ENCODE measurements at regions not wholly inside any gene's neighbourhood (a gene's known extent, or its start where the extent isn't known, plus 50 kb on each side); places are given as distances from the start of the nearest gene placed in this dataset.

DNA sequence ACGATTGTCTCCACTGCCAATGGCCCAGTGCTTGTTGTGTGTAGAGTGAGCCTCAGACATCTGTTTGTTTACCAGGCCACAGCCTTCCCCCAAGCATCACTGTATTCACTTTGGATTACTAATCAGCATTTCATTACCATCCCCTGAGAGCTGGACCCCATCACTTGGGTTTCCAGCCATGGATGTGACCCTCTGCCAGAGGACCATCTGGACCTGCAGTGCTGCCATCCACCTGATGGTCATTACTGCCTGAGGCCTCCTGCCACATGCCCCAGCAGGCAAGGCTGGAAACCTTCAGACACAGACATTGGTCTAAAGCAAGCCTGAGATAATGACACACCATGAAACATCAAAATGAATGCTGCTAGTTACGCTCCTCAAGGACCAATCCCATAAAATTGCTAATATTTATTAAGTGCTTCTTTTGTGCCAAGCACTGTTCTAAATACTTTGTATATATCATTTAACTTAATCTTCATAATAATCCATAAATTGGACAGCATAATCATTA lies 2096.3 kb upstream of the CELF4 start (continued):
- TF ChIP-seq, protein P1, sequence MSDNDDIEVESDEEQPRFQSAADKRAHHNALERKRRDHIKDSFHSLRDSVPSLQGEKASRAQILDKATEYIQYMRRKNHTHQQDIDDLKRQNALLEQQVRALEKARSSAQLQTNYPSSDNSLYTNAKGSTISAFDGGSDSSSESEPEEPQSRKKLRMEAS (IDR thresholded peaks at IDR 0.05) = no peak

Data from H1 (cell line).